OCI-LY7 (cell line): ENCODE measurements at regions not wholly inside any gene's neighbourhood (a gene's known extent, or its start where the extent isn't known, plus 50 kb on each side); places are given as distances from the start of the nearest gene placed in this dataset.

Experiments used
- BruUV-seq: library from RNA; stranded (reverse); fragments of 400-500 nt; replicated peaks from 2 replicates; lab custom pipeline; 2021; lab: Mats Ljungman, UMichigan
- CTCF ChIA-PET: fragments of 300-600 bp; sonication (Branson Sonifier 250); formaldehyde crosslinking; loops from one replicate; lab custom pipeline; 2022; ENCODE audit warnings: antibody characterized with exemption; ENCODE audit not compliant: unreplicated experiment; lab: Charles Lee
- POLR2A ChIA-PET: fragments of 300-600 bp; sonication (Branson Sonifier 250); formaldehyde crosslinking; loops from one replicate; lab custom pipeline; 2022; ENCODE audit warnings: antibody characterized with exemption; lab: Charles Lee
- DNase-seq: peaks from one replicate; pipeline ENCODE4 v3.0.0-alpha.2; 2015; ENCODE audit warnings: low spot score
- H2AFZ ChIP-seq: fragments of 200-600 bp; sonication (generic), shearing (Covaris generic); 2 replicates; pipeline ENCODE4 v1.6.1; 2014; ENCODE audit warnings: mild to moderate bottlenecking, antibody characterized with exemption, low read length, moderate library complexity
- H3K27ac ChIP-seq: fragments of 200-600 bp; sonication (generic); 2 replicates; pipeline ENCODE4 v1.5.1; 2014; ENCODE audit warnings: mixed run types, low read depth, mild to moderate bottlenecking, moderate library complexity, low read length, inconsistent platforms; ENCODE audit not compliant: poor library complexity, severe bottlenecking
- H3K36me3 ChIP-seq: fragments of 200-600 bp; sonication (generic); 2 replicates; pipeline ENCODE4 v1.6.1; 2014; ENCODE audit warnings: mild to moderate bottlenecking, antibody characterized with exemption, low read length, moderate library complexity, mixed read lengths; ENCODE audit not compliant: insufficient read depth
- H3K4me1 ChIP-seq: fragments of 200-600 bp; sonication (generic); 2 replicates; pipeline ENCODE4 v1.5.1; 2014; ENCODE audit warnings: mild to moderate bottlenecking, low read length; ENCODE audit not compliant: insufficient read depth, poor library complexity, severe bottlenecking
- H3K4me2 ChIP-seq: fragments of 200-600 bp; sonication (generic); 2 replicates; pipeline ENCODE4 v1.6.1; 2014; ENCODE audit warnings: mild to moderate bottlenecking, low read length
- H3K4me3 ChIP-seq: fragments of 200-600 bp; sonication (generic); 2 replicates; pipeline ENCODE4 v1.5.1; 2014; ENCODE audit warnings: mild to moderate bottlenecking, low read depth, low read length; ENCODE audit not compliant: poor library complexity, severe bottlenecking
- H3K79me2 ChIP-seq: fragments of 200-600 bp; sonication (generic); 2 replicates; pipeline ENCODE4 v1.6.1; 2016; ENCODE audit warnings: low read depth, mild to moderate bottlenecking, low read length, moderate library complexity, mixed read lengths; ENCODE audit not compliant: insufficient read depth
- H3K9me2 ChIP-seq: fragments of 200-600 bp; sonication (generic); 2 replicates; pipeline ENCODE4 v1.6.1; 2016; ENCODE audit warnings: mild to moderate bottlenecking, low read length, mixed read lengths; ENCODE audit not compliant: insufficient read depth
- H3K9me3 ChIP-seq: fragments of 200-600 bp; sonication (generic); 2 replicates; pipeline ENCODE4 v1.6.1; 2014; ENCODE audit warnings: mild to moderate bottlenecking, mixed run types, low read length, mixed read lengths
- H4K20me1 ChIP-seq: fragments of 200-600 bp; sonication (generic); 2 replicates; pipeline ENCODE4 v1.6.1; 2014; ENCODE audit warnings: mild to moderate bottlenecking, antibody characterized with exemption, low read length, moderate library complexity, mixed read lengths; ENCODE audit not compliant: insufficient read depth
- CTCF ChIP-seq: fragments of 200-600 bp; sonication (generic); conservative IDR thresholded peaks from 2 replicates; pipeline ENCODE4 v1.5.1; 2014; ENCODE audit warnings: mild to moderate bottlenecking, antibody characterized with exemption, low read length, moderate library complexity, mixed read lengths
- EZH2phosphoT487 ChIP-seq: fragments of 200-600 bp; sonication (generic); IDR thresholded peaks from 2 replicates; pipeline ENCODE4 v1.6.1; 2018; ENCODE audit warnings: low read depth, borderline replicate concordance, mild to moderate bottlenecking, mixed run types, antibody characterized with exemption, low read length, moderate library complexity, mixed read lengths
- intact Hi-C: fragments of 100-400 bp; cut with micrococcal nuclease; formaldehyde crosslinking; loops from one replicate; pipeline ENCODE4 v1.10.0; 2022; ENCODE audit not compliant: unreplicated experiment

GRCh38 chr9:86503314-86503713 is 149.1 kb upstream of the TUT7 start:
- intact Hi-C loops: no loop called here
- no peak for DNase-seq
- H4K20me1 ChIP-seq: no peaks in the 10 kb centered on the region
- POLR2A ChIA-PET: no interaction called here
- H3K4me1 ChIP-seq: no peaks in the 10 kb centered on the region
- CTCF ChIA-PET: no interaction called here
- no peak overlapping the region for H3K4me3 ChIP-seq
- H3K27ac ChIP-seq: no peak overlapping the region
- no TSS peak for BruUV-seq
- H3K4me2 ChIP-seq: no peak overlapping the region
- no peaks in the 10 kb centered on the region for H3K9me2 ChIP-seq
- no peaks in the 10 kb centered on the region for H3K36me3 ChIP-seq
- no peaks in the 10 kb centered on the region for H3K79me2 ChIP-seq
- TF ChIP-seq CTCF: no peak
- no peak for TF ChIP-seq EZH2phosphoT487
- H3K9me3 ChIP-seq: no peaks in the 10 kb centered on the region
- no peak overlapping the region for H2AFZ ChIP-seq

- intact Hi-C loops: no loop called here
- no peaks in the 10 kb centered on the region for H3K4me1 ChIP-seq
- H2AFZ ChIP-seq: no peak overlapping the region
- no peaks in the 10 kb centered on the region for H3K9me2 ChIP-seq
- no peaks in the 10 kb centered on the region for H4K20me1 ChIP-seq
- H3K4me2 ChIP-seq: no peak overlapping the region
- H3K4me3 ChIP-seq: no peak overlapping the region
- H3K79me2 ChIP-seq: no peaks in the 10 kb centered on the region
- no peak overlapping the region for H3K27ac ChIP-seq
- no TSS peak for BruUV-seq
- ChIA-PET POLR2A (interaction anchor here (1.1 kb wide), 1 partner anchor 12 kb away, joined by 3 read pairs; no protein-coding TSS in a partner anchor), CTCF (no interaction called here)
- H3K36me3 ChIP-seq: no peaks in the 10 kb centered on the region
- DNase-seq: no peak
- no peaks in the 10 kb centered on the region for H3K9me3 ChIP-seq
- TF ChIP-seq CTCF (no peak), EZH2phosphoT487 (no peak)
These were observed 146.6 kb upstream of the TUT7 start for GRCh38 chr9:86500667-86501435.

- H4K20me1 ChIP-seq: no peaks in the 10 kb centered on the region
- no peaks in the 10 kb centered on the region for H3K4me1 ChIP-seq
- ChIA-PET CTCF (no interaction called here), POLR2A (no interaction called here)
- H3K9me3 ChIP-seq: no peaks in the 10 kb centered on the region
- no peak for DNase-seq
- no peak overlapping the region for H3K27ac ChIP-seq
- no peak overlapping the region for H3K4me3 ChIP-seq
- no peaks in the 10 kb centered on the region for H3K79me2 ChIP-seq
- BruUV-seq: no TSS peak
- no peak for TF ChIP-seq CTCF
- no peak for TF ChIP-seq EZH2phosphoT487
- no peak overlapping the region for H3K4me2 ChIP-seq
- intact Hi-C loops: no loop called here
- no peaks in the 10 kb centered on the region for H3K9me2 ChIP-seq
- H3K36me3 ChIP-seq: no peaks in the 10 kb centered on the region
- H2AFZ ChIP-seq: no peak overlapping the region
These were observed 145.8 kb upstream of the TUT7 start for GRCh38 chr9:86500031-86500430.
